ENCODE measurements at regions not wholly inside any gene's neighbourhood (a gene's known extent, or its start where the extent isn't known, plus 50 kb on each side); places are given as distances from the start of the nearest gene placed in this dataset.

- TF ChIP-seq CTCF (IDR thresholded peaks at IDR 0.05) (no peak), EZH2 (IDR thresholded peaks at IDR 0.05; ENCODE audit: borderline replicate concordance, insufficient read depth, low read depth, low read length, poor library complexity, severe bottlenecking) (no peak)
Measured at GRCh38 chr6:145368075-145368474, 367.2 kb downstream of the EPM2A start.
